HG02571 (cell line): ENCODE measurements at regions not wholly inside any gene's neighbourhood (a gene's known extent, or its start where the extent isn't known, plus 50 kb on each side); places are given as distances from the start of the nearest gene placed in this dataset.
"Not testable (repeated sequence)": the region's sequence is repeated elsewhere in the genome, so short reads cannot be mapped to it uniquely, and the experiment has no call there.

Experiments
- ATAC-seq: cut with Tn5 transposase; IDR thresholded peaks from one replicate; pipeline ENCODE4 v1.9.1; 2021; ENCODE audit warnings: mild to moderate bottlenecking, moderate library complexity; ENCODE audit not compliant: unreplicated experiment

DNA sequence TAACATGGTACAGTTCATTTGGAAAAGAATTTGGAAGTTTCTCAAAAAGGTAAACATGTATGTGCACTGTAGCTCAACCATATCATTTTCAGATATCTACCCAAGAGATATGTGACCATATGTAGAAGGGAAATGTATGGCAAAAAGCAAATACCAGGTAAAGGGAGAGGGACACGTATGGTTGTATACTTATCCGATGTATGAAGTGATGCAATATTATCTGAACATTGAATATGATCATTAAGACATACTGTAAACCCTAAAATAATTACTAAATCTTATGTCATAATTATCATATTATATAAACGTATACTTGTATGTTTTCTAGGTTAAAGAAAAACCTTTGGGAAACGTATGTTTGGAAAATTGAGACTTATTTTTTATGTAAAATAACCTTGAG lies 367.5 kb upstream of the KCND2 start:
- ATAC-seq = no peak

DNA sequence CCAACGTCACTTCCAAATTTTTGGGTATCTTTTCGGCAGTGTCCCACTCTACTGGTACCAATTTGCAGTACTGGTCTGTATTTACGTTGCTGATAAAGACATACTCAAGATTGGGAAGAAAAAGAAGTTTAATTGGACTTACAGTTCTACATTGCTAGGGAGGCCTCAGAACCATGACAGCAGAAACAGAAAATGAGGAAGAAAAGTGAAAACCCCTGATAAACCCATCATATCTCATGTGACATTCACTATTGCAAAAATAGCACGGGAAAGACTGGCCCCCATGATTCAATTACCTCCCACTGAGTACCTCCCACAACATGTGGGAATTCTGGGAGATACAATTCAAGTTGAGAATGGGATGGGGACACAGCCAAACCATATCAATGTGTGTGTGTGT lies 364.0 kb upstream of the KCND2 start:
- no peak for ATAC-seq

DNA sequence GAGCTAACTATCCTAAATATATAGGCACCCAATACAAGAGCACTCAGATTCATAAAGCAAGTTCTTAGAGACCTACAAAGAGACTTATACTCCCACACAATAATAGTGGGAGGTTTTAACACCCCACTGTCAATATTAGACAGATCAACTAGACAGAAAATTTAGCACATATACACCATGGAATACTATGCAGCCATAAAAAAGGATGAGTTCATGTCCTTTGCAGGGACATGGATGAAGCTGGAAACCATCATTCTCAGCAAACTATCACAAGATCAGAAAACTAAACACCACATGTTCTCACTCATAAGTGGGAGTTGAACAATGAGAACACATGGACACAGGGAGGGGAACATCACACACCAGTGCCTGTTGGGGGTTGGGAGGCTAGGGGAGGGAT lies 358.9 kb upstream of the KCND2 start:
- not testable (repeated sequence) for ATAC-seq

DNA sequence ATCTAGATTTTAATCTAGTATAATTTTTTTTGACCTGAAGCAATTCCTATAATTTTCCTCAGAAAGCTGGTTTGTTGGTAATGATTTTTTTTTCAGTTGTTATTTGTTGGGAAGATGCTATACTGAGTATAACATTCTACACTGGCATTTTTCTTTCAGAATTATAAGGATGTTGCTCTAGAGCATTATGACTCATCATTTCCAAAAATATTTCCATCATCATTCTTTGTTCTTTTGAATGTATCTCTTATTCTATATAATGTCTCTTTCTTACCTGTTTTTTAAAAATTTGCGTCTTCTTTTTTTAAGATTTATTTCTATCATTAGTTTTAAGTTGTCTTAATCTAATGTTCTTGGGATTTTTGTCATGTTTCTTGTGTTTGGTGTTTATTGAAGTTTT lies 356.5 kb upstream of the KCND2 start:
- ATAC-seq = no peak

DNA sequence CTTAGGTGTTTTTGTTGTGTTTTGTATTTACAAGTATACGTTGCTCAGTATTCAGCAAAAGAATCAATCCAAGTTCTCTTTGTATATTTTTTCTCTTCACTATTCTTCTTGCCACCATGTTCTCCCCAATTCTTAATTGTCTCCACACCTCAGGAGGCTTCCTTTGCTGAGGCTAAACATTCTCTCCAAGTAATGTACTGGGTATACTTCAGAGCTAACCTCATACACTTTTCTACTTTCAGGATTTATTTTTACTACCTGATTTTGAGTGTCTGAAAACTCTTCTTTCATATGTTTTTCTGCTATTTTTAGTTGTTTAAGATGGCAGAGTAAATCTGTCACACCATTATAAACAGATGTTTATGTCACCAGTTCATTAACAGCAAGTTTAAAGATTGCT lies 354.8 kb upstream of the KCND2 start:
- ATAC-seq = no peak

DNA sequence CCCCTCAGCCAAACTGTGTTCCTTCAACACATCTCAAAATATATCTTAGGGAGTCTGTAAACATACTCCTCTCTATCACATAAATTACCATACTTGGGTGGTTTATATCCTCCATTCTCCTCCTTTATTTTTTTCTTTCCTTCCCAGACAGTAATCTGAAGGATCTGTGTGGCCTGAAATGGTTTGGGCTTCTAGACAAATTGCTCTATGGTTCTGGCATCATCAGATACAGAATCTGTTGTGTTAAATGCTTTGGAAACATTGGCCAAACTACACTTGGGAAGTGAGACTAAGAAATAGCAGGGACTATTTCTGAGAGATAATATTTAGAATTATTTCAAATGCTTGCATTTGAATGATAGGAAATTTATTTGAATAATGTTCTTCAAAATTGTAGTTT lies 353.0 kb upstream of the KCND2 start:
- no peak for ATAC-seq

DNA sequence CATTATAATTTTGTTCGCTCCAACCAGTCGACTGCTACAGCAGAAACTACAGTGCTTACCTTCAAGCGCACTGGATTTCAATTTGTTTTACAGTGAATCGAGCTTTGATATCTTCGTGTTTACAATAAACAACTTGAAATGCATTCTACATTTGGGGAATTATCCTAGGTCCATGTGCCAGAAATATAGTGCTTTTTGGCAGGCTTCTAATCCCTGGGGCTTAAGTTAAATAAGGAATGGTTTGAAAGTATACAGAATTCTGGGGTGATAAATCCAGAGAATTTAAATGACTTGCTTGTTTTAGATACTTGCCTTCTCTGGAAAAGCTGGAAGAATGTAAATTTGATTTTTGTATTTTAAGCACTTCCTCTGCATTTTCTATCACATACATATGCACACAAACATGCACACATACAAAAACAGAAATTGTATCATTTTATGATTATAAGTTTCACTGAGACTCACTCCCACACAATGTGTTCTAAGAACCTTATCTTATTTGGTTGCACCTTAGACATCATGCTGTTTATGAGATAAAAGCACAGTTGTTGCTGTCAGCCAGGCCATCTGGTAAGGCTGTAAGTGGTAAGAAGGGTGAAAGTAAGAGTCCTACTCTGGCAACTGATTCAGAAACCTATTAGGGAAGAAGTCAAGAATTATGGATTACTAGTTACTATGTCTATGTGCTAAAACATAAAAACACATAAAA lies 347.2 kb upstream of the KCND2 start:
- ATAC-seq = no peak

DNA sequence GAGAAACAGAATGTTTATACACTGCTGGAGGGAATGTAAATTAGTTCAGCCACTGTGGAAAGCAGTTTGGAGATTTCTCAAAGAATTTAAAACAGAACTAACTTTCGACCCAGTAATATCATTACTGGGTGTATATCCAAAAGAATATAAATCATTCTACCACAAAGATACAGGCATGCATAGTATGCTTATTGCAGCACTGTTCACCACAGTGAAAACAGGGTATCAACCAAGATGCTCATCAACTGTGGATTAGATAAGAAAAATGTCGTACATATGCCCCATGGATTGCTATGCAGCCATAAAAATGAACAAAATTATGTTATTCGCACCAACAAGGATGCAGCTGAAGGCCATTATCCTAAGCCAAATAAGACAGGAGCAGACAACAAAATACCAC lies 343.1 kb upstream of the KCND2 start:
- no peak for ATAC-seq

DNA sequence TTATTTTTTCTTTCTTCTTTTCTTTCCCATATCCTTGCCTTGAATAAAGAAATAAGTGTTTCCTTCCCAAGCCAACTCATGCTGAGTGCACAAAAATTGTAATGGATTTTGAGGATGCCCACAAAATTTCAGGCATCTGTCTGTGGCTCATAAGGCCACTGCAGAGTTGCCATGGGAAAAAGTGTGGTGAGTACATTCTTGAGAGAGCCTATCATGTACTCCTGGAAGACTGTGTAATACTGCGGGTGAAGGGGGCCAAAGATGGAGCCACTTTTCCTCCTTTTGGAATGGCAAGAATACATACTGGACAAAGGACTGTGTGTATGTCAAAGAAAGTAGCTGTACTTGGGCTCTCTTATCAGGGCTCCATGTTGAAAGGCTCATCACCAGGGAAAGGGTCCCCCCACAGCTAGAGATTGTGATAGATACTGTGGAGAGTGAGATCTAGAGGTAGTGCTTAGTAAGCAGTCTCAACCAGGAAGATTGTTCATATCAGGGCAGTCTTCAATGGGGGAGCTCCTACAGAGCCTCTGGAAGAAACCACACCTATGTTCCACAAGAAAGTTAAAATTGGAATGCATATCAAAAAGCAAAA lies 341.6 kb upstream of the KCND2 start:
- no peak for ATAC-seq

DNA sequence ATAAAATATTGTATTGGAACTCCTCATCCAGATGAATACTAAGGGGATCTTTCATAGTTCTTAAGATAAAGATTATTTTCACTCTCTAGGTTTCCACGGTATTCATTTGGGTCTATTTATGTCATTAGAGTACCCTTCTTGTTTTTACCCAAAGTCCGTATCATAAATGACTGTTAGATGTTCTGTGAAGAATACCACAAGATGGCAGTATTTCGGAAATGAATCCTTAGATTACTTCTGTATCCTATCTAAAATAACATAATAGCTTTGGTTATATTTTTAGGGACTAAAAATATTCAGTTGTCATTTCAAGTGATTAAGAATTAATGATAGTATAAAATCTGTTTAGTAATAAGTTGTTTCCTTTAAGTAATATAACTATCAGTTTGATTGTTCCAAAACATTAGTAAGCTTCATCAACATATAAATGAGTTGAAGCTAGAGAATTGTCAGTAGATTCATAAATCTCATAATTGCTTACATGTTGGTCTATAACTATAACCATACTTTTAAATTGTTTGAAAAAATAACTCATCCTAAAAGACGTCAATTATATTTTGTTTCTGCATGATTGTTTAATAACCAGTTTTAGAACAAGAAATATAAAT lies 337.5 kb upstream of the KCND2 start:
- no peak for ATAC-seq

DNA sequence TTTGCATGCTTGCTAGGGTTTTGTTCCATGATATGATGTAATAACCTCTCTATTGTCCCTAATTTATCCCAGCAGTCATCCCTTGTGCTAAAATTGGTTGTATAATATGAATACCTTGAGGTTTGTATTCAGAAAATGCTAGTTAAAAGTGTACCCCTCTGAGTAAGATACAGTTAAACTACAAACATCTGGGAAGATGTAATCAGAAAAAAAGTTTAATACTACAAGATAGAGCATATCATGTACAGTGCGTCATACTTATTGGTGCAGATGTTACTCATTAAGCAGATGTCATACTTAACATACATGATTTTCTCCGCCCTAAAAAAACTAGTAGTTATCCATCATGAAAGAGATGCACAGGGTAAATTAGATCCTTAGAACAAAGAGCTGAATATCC lies 336.1 kb upstream of the KCND2 start:
- no peak for ATAC-seq

DNA sequence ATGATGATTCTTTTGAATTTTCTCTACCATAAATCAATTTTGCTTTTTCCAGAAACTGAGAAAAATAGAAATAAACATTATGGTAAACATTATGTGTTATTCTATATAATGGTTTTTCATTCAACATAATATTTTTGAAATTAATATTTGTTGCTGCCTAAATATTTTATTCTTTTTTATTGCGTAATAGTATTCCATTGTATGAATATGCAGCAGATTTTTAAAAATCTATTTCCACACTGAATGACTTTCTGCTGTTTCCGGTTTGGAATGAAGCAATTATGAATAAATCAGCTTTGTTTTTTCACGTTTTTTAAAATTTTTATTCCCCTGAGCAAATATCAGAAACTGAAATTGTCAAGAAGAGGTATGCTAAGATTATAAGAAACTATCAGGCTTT lies 335.2 kb upstream of the KCND2 start:
- ATAC-seq = no peak

DNA sequence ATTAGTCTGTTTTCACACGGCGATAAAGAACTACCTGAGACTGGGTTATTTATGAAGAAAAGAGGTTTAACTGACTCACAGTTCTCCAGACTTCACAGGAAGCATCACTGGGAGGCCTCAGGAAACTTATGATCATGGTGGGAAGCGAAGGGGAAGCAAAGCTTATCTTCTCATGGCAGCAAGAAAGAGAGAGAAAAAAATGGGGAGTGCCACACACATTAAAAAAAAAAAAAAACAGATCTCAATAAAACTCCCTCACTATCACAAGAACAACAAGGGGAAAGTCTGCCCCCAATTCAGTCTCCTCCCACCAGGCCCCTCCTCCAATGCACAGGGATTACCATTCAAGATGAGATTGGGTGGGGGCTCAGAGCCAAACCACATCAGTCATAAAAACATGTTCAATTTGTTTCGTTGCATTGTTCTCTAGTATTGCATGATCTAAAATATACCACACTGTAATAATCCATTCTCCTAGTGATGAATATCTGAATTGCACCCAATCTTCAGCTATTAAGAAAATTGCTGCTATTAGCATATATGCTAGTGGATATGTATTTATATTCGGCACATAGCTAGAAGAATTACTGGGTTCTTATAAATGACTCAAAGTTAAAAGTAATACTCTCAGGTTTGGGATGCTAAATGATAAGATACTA lies 328.9 kb upstream of the KCND2 start:
- ATAC-seq = no peak

DNA sequence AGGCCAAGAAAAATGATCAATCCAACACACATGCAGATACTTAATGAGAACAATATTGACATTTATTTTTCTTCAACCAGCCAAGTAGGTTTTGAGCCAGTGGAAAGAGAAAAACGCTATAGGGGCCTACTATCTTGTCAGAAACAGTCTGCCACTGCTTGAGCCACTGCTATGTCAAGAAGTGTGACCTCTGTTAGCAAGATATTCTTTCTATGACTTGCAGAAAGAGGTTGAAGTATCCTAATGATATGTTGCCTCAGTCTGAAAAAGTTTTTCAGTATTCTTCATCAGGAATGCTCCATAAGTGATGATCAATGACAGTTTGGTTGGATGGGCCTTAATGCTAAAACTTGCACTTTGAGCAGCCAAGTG lies 328.4 kb upstream of the KCND2 start:
- no peak for ATAC-seq

DNA sequence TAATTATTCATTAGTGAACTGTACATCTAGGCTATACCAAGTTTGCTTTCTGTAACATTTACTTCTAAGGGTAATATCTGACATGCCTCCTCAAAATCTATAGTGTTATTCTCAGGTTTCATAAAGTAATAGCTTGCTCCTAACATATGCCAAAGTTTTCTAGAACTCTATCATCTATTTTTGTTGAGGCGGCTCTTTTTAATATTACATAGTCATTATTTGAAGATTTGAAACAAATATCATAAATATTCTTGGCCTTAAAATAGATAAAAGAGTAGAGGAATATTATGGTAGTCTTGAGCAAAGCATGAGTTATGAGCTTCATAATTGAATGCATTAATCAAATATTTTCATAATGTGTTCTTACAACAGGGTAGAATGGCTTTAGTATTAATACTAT lies 327.2 kb upstream of the KCND2 start:
- no peak for ATAC-seq

DNA sequence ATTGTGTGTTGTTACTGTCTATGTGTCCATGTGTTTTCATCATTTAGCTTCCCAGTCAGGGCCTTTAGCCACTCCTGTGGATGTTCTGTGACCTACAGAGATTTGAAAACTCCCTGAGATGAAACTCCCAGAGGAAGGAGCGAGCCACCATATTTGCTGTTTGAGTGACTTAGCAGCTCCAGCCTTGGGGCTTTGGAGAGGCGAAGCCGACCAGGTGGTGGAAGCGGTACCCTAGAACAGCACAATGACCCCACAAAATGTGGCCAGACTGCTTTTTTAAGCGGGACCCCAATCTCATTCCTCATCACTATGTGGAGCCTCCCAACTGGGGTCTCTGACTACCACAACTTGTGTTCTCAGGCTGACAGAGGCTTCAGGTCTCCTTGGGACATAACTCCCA lies 323.9 kb upstream of the KCND2 start:
- no peak for ATAC-seq

DNA sequence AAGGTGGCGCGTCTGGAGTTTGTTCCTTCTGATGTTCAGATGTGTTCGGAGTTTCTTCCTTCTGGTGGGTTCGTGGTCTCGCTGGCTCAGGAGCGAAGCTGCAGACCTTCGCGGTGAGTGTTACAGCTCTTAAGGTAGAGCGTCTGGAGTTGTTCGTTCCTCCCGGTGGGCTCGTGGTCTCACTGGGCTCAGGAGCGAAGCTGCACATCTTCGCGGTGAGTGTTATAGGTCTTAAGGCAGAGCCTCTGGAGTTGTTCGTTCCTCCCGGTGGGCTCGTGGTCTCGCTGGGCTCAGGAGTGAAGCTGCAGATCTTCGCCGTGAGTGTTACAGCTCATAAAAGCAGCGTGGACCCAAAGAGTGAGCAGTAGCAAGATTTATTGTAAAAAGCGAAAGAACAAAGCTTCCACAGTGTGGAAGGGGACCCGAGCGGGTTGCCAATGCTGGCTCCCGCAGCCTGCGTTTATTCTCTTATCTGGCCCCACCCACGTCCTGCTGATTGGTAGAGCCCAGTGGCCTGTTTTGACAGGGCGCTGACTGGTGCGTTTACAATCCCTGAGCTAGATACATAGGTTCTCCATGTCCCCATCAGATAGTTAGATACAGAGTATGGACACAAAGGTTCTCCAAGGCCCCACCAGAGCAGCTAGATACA lies 322.5 kb upstream of the KCND2 start:
- ATAC-seq = not testable (repeated sequence)

DNA sequence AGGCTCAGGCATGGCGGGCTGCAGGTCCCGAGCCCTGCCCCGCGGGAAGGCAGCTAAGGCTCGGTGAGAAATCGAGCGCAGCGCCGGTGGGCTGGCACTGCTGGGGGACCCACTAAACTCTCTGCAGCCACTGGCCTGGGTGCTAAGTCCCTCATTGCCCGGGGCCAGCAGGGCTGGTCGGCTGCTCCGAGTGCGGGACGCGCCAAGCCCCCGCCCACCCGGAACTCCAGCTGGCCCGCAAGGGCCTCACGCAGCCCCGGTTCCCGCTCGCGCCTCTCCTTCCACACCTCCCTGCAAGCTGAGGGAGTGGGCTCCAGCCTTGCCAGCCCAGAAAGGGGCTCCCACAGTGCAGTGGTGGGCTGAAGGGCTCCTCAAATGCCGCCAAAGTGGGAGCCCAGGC lies 321.4 kb upstream of the KCND2 start:
- not testable (repeated sequence) for ATAC-seq

DNA sequence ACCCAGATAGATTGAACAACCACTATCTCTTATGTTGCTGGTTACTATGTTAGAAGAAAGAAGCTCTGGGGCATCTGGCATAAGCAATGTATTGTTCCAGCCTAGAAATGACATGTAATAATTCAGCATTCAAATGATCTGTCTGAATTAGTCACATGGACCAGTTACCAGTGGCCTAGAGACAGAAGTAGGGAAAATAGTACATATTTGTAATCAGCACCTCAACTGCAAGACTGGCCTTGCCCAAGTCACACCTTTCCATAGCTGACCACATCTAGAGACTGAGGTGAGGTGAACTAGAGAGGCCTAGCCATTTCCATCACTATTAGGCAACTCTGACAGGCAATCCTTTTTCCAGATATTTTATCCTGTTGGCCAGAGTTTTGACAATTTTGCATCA lies 315.6 kb upstream of the KCND2 start:
- ATAC-seq = no peak

DNA sequence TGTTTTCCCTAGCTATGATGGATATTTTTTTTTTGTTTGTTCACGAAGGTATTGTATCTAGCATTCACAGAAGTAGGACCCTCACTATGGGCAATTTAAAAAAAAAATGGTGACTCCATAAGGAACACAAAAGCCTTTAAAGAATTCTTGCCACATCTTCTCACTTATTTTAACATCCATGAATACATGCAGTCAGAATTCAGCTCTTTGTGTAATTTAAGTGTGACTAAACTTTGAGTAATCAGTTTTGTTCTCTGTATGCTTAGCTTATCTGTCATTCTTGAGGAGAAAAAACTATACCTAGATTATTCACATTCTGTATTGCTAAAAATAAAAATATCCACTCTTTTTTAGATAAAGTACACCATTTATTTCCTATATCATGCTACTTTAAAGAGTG lies 313.2 kb upstream of the KCND2 start:
- no peak for ATAC-seq

DNA sequence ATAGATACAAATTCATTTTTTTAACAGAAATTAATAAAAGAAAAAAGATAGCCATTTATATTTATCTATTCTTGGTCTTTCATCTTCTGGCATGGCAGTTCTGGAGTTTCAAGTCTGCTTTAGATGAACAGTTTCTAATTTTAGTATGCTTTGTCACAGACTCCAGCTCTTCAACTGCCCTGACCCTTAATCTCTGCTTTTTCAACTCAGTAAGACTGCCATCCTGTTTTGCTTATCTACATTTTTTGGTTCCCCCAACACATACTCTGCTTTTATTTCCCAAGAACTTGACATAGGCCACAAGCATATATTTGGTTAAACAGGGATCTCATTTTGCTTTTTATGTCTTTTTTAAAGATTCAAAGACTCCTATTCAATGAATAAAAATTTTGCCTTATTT lies 309.3 kb upstream of the KCND2 start:
- ATAC-seq = no peak

DNA sequence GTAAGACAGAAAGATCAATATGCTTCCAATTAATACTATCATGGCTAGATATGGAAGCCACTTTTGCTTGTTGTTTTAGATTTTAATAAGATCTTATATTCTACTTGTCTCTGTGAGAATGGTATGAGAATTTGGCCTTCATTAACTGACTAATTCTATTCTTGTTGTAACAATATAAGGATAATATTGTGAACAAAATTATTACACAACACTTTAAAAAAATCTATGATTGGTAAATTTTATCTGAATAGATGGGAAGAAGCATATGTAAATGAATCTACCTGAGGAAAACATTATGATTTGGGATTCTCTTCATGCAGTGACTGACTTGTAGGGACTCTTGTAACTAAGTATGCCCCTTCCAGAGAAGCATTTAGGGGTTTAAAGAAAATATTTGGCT lies 308.9 kb upstream of the KCND2 start:
- ATAC-seq = no peak
